ENCODE measurements at regions not wholly inside any gene's neighbourhood (a gene's known extent, or its start where the extent isn't known, plus 50 kb on each side); places are given as distances from the start of the nearest gene placed in this dataset.

DNA sequence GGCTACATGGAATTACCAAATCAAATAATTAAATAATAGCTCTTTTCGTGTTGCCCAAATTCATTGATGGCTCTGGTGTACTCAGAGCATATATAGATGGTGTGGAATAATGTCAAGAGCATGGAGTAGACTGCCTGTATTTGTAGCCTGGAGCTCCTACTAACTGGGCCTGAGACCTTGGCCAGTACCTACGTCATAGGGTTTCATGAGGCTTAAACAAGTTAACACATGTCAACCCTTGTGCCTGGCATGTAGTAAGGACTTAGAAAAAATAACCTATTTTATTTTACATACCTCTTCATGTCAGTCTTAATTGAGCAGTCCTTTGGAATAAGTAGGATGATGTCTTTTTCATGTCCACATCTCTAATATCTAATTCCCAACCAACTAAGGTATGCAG is 223.7 kb upstream of the DPH6 start:
- no peak for TF ChIP-seq CTCF (conservative IDR thresholded peaks at IDR 0.05)

DNA sequence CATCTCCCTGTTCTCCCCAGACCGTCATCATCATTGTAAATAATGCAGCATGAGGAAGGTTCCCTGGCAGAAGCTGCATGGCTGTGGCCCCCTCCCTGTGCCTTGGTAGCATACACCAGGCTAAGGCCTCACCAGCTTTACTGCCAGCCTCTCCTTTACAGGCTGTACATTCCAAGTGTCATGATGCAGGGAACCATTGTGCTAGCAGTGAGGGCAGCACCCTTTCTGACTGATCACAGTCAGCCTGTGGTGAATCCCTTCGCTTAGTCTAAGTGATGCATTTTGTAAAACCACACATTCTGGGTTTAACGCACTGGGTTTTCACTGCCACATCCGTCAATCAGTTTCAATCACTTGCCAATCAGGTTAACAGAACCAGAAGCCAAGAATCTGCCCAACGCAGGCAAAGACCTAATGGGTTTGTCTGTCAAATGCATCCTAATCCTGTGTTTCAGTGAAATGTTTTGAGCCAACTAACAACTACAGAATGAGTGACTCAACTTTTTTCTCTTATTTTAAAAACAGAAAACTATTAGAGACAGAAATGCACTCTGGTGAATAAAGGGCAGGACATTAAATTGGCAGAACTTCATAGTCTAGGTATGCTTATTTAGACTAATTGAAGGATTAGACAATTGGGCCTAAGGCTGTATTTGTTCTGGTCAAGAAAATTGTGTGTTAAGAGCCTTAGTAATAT is 225.9 kb upstream of the DPH6 start:
- no peak overlapping the region for H3K27ac ChIP-seq
- TF ChIP-seq CTCF (conservative IDR thresholded peaks at IDR 0.05) = no peak

More for the DNA sequence above, 223.7 kb upstream of the DPH6 start:
- H3K27ac ChIP-seq = no peak overlapping the region

- no peak for TF ChIP-seq CTCF (conservative IDR thresholded peaks at IDR 0.05)
- H3K27ac ChIP-seq = no peak overlapping the region
Observed at GRCh38 chr15:35774653-35775052, 228.7 kb upstream of the DPH6 start.

GRCh38 chr15:35775471-35775870 is 229.5 kb upstream of the DPH6 start:
- no peak for TF ChIP-seq CTCF (conservative IDR thresholded peaks at IDR 0.05)
- no peak overlapping the region for H3K27ac ChIP-seq

DNA sequence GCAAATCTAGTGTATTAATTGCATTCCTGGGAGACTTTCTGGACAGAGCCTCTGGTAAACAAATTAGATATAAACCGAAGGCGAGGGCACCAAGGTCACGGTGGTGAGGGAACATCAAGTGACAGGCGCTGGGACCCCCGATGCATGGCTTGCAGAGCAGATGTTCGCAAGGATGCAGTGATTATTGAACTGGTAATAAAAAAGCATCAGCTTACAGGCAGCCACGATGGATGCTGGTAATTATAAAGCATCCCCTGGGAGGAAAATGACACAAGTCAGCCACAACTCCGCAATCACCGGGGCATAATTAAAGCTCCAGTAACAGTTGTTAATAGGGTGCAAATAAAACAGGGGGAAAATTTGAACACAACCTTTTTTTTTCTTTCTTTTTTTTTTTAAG is 231.1 kb upstream of the DPH6 start:
- H3K27ac ChIP-seq = no peak overlapping the region
- no peak for TF ChIP-seq CTCF (conservative IDR thresholded peaks at IDR 0.05)

DNA sequence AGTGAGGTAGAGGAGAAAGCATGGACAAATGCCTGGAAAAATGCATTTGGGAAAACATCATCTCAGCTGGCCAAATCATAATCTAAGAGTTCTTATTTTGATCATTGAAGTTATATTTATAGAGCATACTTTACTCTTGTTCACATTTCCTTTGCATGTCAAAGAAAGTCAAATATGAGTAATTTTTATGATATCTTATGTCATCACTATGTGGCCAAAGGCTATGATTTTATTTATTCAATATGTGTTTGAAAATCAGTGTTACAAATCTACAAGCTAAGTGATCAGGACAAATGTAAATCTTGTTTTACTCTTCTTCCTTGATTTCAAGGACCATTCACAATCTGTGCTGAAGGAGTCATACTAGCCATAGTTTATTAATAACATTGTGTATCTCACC is 237.2 kb upstream of the DPH6 start:
- H3K27ac ChIP-seq = no peak overlapping the region
- TF ChIP-seq CTCF (conservative IDR thresholded peaks at IDR 0.05) = no peak

GRCh38 chr15:35784745-35785144 is 238.8 kb upstream of the DPH6 start:
- no peak overlapping the region for H3K27ac ChIP-seq
- TF ChIP-seq CTCF (conservative IDR thresholded peaks at IDR 0.05) = no peak
